ENCODE measurements at regions not wholly inside any gene's neighbourhood (a gene's known extent, or its start where the extent isn't known, plus 50 kb on each side); places are given as distances from the start of the nearest gene placed in this dataset.
"Not testable (repeated sequence)": the region's sequence is repeated elsewhere in the genome, so short reads cannot be mapped to it uniquely, and the experiment has no call there.

DNA sequence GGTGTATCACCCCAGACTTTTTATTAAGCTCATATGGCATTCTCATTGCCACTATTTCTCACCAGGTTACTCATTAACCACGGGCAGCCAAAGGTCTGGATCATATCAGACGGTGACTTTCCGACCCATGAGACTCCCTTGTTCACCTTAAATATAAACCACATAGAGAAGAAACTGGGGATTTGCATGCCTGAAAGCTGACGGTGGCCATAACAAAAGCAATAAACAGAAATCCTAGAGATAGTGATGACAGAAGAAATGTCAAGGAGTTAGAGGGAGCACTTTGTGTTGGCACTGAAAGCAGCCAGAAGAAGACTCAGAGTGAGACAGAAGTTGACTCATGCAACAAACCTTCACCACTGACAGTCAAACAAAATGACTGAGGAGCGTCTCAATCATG is 402.4 kb upstream of the SPATA31A3 start:
- not testable (repeated sequence) for TF ChIP-seq PBX3 (IDR thresholded peaks at IDR 0.05); MAX (IDR thresholded peaks at IDR 0.05); POLR2A (IDR thresholded peaks at IDR 0.05; ENCODE audit: low read length); ZFP36 (IDR thresholded peaks at IDR 0.05; ENCODE audit: borderline replicate concordance, partially characterized antibody); RNF2 (IDR thresholded peaks at IDR 0.05; ENCODE audit: borderline replicate concordance, low read depth); SMC3 (IDR thresholded peaks at IDR 0.05); JUNB (IDR thresholded peaks at IDR 0.05)
- TF ChIP-seq, protein P1, sequence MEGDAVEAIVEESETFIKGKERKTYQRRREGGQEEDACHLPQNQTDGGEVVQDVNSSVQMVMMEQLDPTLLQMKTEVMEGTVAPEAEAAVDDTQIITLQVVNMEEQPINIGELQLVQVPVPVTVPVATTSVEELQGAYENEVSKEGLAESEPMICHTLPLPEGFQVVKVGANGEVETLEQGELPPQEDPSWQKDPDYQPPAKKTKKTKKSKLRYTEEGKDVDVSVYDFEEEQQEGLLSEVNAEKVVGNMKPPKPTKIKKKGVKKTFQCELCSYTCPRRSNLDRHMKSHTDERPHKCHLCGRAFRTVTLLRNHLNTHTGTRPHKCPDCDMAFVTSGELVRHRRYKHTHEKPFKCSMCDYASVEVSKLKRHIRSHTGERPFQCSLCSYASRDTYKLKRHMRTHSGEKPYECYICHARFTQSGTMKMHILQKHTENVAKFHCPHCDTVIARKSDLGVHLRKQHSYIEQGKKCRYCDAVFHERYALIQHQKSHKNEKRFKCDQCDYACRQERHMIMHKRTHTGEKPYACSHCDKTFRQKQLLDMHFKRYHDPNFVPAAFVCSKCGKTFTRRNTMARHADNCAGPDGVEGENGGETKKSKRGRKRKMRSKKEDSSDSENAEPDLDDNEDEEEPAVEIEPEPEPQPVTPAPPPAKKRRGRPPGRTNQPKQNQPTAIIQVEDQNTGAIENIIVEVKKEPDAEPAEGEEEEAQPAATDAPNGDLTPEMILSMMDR (IDR thresholded peaks at IDR 0.05): not testable (repeated sequence)
